ENCODE measurements at regions not wholly inside any gene's neighbourhood (a gene's known extent, or its start where the extent isn't known, plus 50 kb on each side); places are given as distances from the start of the nearest gene placed in this dataset.

- DNase-seq, result no peak
These were observed 473.5 kb downstream of the CCSER2 start for GRCh38 chr10:84801916-84802315.

DNA sequence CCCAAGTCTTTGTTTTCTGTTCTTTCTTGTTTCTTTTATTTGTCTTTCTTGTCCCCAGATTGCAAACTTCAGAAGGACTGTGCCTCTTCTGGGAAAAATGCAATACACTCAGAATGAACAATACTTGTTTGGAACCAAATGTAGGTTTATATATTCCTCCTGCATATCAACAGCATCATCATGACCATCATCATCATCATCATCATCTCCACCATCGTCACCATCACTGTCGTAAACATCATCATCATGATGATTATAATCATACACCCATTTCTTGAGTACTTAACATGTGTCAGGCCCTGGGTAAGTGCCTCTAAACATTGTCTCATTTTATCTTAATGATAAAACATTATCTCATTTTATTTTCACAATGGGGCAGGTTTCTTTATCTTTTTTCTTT lies 476.8 kb downstream of the CCSER2 start:
- DNase-seq, result no peak

DNA sequence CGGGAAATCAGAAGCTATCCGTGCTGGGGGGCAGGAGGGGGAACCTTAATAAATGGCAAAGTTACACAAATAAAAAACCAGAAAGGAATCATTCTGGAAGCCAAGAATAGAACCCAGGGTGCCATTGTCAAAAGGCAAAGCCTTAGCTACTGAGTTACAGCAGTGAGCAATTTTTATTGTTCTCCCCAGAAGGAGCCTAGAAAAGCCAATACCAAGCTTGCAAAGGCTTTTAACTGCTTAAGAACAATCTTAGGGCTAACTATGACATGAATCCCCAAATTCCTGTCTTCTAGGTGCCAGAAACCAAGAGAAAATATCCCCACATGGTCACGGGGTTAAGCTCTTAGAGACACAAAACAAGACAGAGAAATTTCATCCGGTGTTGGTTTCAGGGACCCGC lies 482.7 kb downstream of the CCSER2 start:
- no peak for DNase-seq

DNA sequence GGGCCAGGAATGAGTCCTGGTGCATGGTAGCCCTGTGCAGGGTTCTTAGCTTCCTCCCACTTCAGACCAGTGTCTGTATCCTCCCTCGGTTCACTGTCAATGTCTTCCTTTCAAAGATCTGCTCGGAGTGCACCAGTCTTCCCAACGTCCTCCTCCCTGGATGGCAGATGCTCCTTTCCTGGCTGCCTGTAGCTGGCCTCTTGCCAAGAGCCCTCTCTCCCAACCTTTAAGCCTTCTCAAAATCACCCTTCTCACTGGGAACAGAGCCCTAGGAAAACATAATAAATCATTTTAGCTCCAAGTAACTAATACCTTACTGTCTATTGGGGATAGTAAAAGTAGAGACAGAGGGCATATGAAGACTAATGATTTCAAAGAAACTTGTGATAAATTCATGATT lies 490.6 kb downstream of the CCSER2 start:
- DNase-seq, result no peak

DNA sequence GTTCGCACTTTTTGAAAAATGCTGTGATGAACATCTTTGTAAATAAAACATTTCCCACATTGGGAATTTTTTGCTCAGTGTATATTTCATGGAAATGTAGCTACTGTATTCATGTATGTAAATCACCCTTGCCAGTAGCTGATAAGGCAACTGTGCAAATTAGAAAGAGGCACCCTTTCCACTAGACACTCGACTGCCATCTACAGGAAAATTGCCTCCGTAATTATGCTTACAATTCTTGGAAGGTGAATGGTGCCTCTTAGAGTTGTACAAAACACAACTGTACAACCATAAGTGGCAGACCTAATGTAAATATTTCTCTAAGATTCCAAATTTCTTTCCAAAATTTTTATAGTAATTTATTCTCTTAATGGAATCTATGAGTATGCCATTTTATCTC lies 491.7 kb downstream of the CCSER2 start:
- no peak for DNase-seq

- no peak for DNase-seq
These were observed 492.2 kb downstream of the CCSER2 start for GRCh38 chr10:84820596-84820995.

- DNase-seq, result no peak
These were observed 494.7 kb downstream of the CCSER2 start for GRCh38 chr10:84822931-84823630.

- DNase-seq, result no peak
These were observed 496.1 kb downstream of the CCSER2 start for GRCh38 chr10:84824525-84824924.

- no peak for DNase-seq
These were observed 496.9 kb downstream of the CCSER2 start for GRCh38 chr10:84825330-84825729.

GRCh38 chr10:84826704-84827103 lies 498.3 kb downstream of the CCSER2 start:
- no peak for DNase-seq

- no peak for DNase-seq
These were observed 500.7 kb downstream of the CCSER2 start for GRCh38 chr10:84829131-84829530.

GRCh38 chr10:84837041-84837812 lies 508.8 kb downstream of the CCSER2 start:
- DNase-seq, result no peak

DNA sequence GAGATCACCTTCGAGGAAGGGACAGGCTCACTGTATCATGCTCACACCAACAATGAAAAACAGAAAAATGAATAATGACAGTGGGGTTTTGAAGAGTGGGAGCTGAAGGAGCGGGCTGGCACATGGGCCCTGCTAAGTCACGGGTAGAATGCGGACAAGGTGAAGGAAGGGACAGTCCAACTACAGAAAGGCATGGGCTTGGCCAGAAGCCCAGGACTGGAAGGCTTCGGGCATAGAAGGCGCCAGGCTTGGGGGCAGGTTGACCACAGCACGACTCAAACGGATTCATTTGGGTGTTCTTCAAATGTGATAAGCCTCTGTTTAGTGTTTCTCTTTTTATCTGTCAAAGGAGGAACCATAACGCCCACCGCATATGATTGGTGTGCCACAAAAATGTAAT lies 509.5 kb downstream of the CCSER2 start:
- DNase-seq, result no peak

DNA sequence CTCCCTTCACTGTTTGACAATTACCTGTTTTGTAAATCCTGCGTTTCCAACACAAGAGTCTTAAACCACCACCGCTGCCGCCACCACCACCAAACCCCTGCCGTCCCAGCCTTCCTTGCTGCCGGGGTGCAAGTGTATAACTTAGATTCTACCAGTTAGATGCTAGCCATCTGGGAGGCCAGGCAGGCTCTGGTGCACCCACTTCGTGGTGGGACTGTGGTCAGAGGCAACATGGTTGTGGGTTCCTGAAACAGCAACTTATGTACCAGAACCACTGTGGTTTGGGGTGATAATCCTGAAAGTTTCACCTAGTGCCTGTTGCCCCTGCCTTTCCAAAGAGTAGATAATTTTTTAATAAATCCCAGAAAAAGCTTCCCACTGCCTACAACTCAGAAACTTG lies 510.5 kb downstream of the CCSER2 start:
- DNase-seq, result no peak

GRCh38 chr10:84842593-84842992 lies 514.2 kb downstream of the CCSER2 start:
- DNase-seq, result no peak

DNA sequence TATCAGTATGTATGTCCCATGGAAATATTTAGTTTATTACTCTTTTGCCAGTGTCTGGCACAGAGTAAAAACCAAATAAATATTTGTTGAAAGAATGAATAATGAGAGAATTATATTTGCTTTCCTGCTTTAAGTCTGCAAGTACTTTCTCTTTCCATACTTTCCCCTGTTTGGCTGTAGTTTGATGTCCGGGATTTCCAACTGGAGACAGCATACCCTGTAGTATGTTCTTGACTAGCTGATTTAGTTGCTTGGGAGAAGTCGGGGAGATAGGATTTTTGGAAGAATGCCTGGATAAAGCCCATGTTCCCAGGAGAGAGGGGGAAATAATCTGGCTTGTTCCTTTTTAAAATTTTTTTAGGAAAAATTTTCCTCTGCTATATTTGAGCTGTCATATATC lies 516.1 kb downstream of the CCSER2 start:
- DNase-seq, result no peak

DNA sequence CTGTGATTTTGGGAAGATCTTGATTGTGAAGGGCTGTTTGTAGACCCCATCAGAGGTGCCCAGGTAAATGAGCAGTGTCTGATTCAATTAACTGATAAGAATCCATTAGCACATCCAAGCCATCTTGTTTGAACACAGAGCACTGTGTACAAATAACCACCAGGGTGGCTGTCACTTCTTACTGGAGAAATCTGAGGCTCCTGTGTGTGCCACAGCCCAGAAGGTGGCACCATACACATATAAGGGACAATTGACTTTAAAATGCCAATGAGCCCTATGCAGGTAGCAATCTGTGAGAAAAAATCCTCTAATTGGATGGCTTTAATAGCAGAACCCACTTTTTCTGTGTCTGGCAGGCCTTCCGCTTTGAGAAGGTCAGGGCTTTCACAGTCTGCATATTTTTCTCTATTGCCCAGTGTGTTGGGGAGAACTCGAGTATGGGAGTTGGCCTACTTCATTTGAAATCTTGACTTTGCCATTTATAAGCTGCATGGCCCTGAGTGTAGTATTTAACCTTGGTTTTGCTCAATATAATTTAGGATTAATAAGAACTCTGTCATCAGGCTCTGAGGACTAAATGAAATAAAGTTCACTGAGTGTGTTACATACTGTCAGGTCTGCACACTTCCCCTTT lies 517.4 kb downstream of the CCSER2 start:
- DNase-seq, result no peak

DNA sequence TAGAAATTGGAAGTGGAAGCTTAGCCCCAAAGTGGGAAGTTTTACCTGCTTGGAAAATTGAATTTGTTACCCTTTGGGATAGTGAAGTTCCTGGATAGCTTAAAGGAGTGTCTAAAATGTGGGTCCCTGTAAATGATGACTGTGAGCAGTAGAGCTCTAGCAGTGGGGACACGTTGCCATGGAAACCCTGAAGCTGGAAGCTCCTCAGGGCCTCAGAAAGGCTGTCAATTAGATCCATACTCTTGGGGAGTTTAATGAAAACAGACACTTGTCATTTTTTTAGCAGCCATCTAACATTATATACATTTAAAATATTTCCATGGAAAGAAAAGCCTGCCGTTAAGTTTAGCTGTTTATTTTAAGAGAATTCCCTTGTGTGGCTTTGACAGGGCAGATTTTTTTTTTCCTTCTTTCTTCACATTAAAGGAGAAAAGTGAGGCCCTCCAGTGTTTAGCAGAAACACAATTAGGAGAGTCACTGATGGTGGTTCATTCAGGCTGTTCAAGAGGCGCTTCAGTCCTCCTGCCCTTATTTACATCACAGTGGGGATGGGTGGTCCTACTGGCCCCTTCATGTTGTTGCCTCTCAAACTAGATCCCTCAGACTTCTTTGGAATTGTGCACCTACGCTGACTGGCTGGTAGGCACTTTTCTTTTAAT lies 518.4 kb downstream of the CCSER2 start:
- DNase-seq, result no peak

DNA sequence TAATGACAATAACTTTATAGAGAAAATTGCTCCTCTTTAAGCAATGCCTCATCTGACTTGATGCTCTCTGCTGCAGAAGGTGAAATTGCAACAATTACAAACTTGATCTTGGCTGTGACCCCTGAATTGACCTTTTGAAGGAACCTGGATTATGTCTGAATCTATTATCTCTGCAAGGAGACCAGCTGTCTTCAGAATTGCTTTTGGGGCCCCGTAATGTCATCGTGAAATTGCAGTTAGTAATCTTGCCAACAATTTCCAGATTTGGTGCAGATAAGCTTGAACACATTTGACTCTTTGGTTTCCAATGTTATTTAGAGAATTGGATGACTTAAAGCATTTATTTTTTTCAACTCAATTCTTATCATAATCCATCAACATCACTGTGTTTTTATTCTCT lies 520.6 kb downstream of the CCSER2 start:
- DNase-seq, result no peak

- no peak for DNase-seq
These were observed 522.4 kb downstream of the CCSER2 start for GRCh38 chr10:84850826-84851225.

DNA sequence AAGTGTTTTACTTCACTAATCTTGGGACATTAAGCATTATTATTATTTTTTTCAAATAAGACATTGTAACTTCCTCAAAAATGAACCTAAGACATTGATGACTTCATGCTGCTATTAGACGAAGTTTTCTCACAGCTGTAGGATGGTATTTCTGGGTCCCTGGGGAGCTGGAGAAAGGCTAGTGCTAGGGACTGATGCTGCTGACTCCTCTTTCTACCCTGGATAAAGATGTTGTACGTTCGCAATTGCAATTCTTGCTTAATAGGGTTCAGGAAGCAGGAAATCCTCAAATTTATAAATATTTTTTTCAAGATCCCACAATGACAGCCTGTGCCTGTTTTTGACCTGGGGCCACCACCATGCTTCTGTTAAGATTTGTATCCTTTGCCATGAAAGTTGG lies 526.0 kb downstream of the CCSER2 start:
- DNase-seq, result no peak

- no peak for DNase-seq
These were observed 532.5 kb downstream of the CCSER2 start for GRCh38 chr10:84860855-84861254.

- no peak for DNase-seq
These were observed 534.2 kb downstream of the CCSER2 start for GRCh38 chr10:84862551-84862950.

GRCh38 chr10:84863675-84864074 lies 535.3 kb downstream of the CCSER2 start:
- DNase-seq, result no peak

Measured in NK-92 treated with Interleukin-12 subunit alpha and Interleukin-12 subunit beta, amount 100 ng/mL, for 24 hours (cell line).